A673 (cell line): ENCODE measurements at regions not wholly inside any gene's neighbourhood (a gene's known extent, or its start where the extent isn't known, plus 50 kb on each side); places are given as distances from the start of the nearest gene placed in this dataset.

Experiments
- BruUV-seq: library from RNA; stranded (reverse); fragments of 400-500 nt; replicated peaks from 2 replicates; lab custom pipeline; 2021; lab: Mats Ljungman, UMichigan
- CTCF ChIA-PET: fragments of 300-600 bp; sonication (Branson Sonifier 250); formaldehyde crosslinking; loops from one replicate; lab custom pipeline; 2022; ENCODE audit warnings: antibody characterized with exemption; lab: Charles Lee
- POLR2A ChIA-PET: fragments of 300-600 bp; sonication (Branson Sonifier 250); formaldehyde crosslinking; loops from one replicate; lab custom pipeline; 2022; ENCODE audit warnings: antibody characterized with exemption; ENCODE audit not compliant: low non-redundant PET; lab: Charles Lee
- DNase-seq: peaks from one replicate; pipeline ENCODE4 v3.0.0-alpha.2; 2015; ENCODE audit warnings: low spot score
- H3K27ac ChIP-seq: fragments of 200-600 bp; sonication (generic); 2 replicates; pipeline ENCODE4 v1.5.1; 2016; ENCODE audit warnings: mixed run types, low read depth, mild to moderate bottlenecking, mixed read lengths, antibody characterized with exemption, low read length; ENCODE audit not compliant: poor library complexity, severe bottlenecking
- H3K27me3 ChIP-seq: fragments of 200-600 bp; sonication (generic); replicated peaks from 2 replicates; pipeline ENCODE4 v1.6.1; 2017; ENCODE audit warnings: mixed run types, low read depth, mild to moderate bottlenecking, mixed read lengths, antibody characterized with exemption, low read length; ENCODE audit not compliant: insufficient read depth, poor library complexity
- H3K36me3 ChIP-seq: fragments of 200-600 bp; sonication (generic); 2 replicates; pipeline ENCODE4 v1.6.1; 2016; ENCODE audit warnings: mixed run types, mild to moderate bottlenecking, mixed read lengths, antibody characterized with exemption, low read length; ENCODE audit not compliant: insufficient read depth, poor library complexity, severe bottlenecking
- H3K4me1 ChIP-seq: fragments of 200-600 bp; sonication (generic); 2 replicates; pipeline ENCODE4 v1.6.1; 2017; ENCODE audit warnings: mixed run types, mild to moderate bottlenecking, mixed read lengths, antibody characterized with exemption, low read length; ENCODE audit not compliant: insufficient read depth, poor library complexity, severe bottlenecking
- H3K4me3 ChIP-seq: fragments of 200-600 bp; sonication (generic); 2 replicates; pipeline ENCODE4 v1.5.1; 2016; ENCODE audit warnings: low read depth, mixed run types, mild to moderate bottlenecking, mixed read lengths, low read length; ENCODE audit not compliant: poor library complexity, severe bottlenecking
- H3K9me3 ChIP-seq: fragments of 200-600 bp; sonication (generic); 2 replicates; pipeline ENCODE4 v1.6.1; 2016; ENCODE audit warnings: mixed run types, low read depth, mild to moderate bottlenecking, mixed read lengths, antibody characterized with exemption, low read length; ENCODE audit not compliant: poor library complexity, severe bottlenecking
- CTCF ChIP-seq: fragments of 300-800, 200-600 bp; sonication (generic); conservative IDR thresholded peaks from 2 replicates; pipeline ENCODE4 v1.5.1; 2017; ENCODE audit warnings: low read depth, mild to moderate bottlenecking, antibody characterized with exemption, low read length, moderate library complexity, mixed read lengths
- EZH2 ChIP-seq: fragments of 200-600 bp; sonication (generic); IDR thresholded peaks from 2 replicates; pipeline ENCODE4 v1.6.1; 2017; ENCODE audit warnings: borderline replicate concordance, low read depth, mild to moderate bottlenecking, mixed read lengths, antibody characterized with exemption, low read length; ENCODE audit not compliant: poor library complexity, severe bottlenecking
- intact Hi-C: fragments of 100-400 bp; cut with micrococcal nuclease; formaldehyde crosslinking; loops from one replicate; pipeline ENCODE4 v1.10.0; 2022; ENCODE audit not compliant: unreplicated experiment

GRCh38 chr6:21820442-21820841 is 226.9 kb downstream of the SOX4 start:
- Histone ChIP-seq H3K4me1 (peaks cover 15% of the 10 kb centered on the region), H3K27ac (no peak overlapping the region), H3K36me3 (no peaks in the 10 kb centered on the region), H3K4me3 (no peak overlapping the region), H3K27me3 (peaks cover 9% of the 10 kb centered on the region), H3K9me3 (no peaks in the 10 kb centered on the region)
- BruUV-seq, result no TSS peak
- TF ChIP-seq CTCF (no peak), EZH2 (no peak)
- ChIA-PET CTCF (no interaction called here), POLR2A (no interaction called here)
- no peak for DNase-seq
- intact Hi-C loops, result loop anchor here (5.0 to 10.0 kb wide), 2 partner anchors 114 to 228 kb away; partner anchors contain the start of gene SOX4

GRCh38 chr6:21823371-21823770 is 229.8 kb downstream of the SOX4 start:
- TF ChIP-seq CTCF (no peak), EZH2 (no peak)
- POLR2A ChIA-PET, result interaction anchor here (0.6 to 0.9 kb wide), 2 partner anchors 227 to 607 kb away, joined by 4 to 7 read pairs; no protein-coding TSS in a partner anchor
- DNase-seq, result peak; percentile 98
- H3K4me1 ChIP-seq, result peaks cover 15% of the 10 kb centered on the region
- peaks cover 32% of the 10 kb centered on the region for H3K27me3 ChIP-seq
- H3K36me3 ChIP-seq, result no peaks in the 10 kb centered on the region
- CTCF ChIA-PET, result no interaction called here
- no peak overlapping the region for H3K27ac ChIP-seq
- intact Hi-C loops, result loop anchor here (2.0 to 10.0 kb wide), 3 partner anchors 81 to 231 kb away; partner anchors contain the start of gene SOX4
- H3K4me3 ChIP-seq, result no peak overlapping the region
- H3K9me3 ChIP-seq, result no peaks in the 10 kb centered on the region
- no TSS peak for BruUV-seq

- no TSS peak for BruUV-seq
- Histone ChIP-seq H3K9me3 (no peaks in the 10 kb centered on the region), H3K4me1 (peaks cover 15% of the 10 kb centered on the region), H3K27me3 (peaks cover 44% of the 10 kb centered on the region), H3K27ac (no peak overlapping the region), H3K36me3 (no peaks in the 10 kb centered on the region), H3K4me3 (no peak overlapping the region)
- TF ChIP-seq EZH2 (no peak), CTCF (no peak)
- DNase-seq, result no peak
- ChIA-PET CTCF (no interaction called here), POLR2A (interaction anchor here (0.6 kb wide), 1 partner anchor 13 kb away, joined by 4 read pairs; no protein-coding TSS in a partner anchor)
- intact Hi-C loops, result loop anchor here (5.0 to 10.0 kb wide), 2 partner anchors 110 to 232 kb away; partner anchors contain the start of gene SOX4
Measured at GRCh38 chr6:21824431-21825177, 231.1 kb downstream of the SOX4 start.
